ENCODE measurements at regions not wholly inside any gene's neighbourhood (a gene's known extent, or its start where the extent isn't known, plus 50 kb on each side); places are given as distances from the start of the nearest gene placed in this dataset.

DNA sequence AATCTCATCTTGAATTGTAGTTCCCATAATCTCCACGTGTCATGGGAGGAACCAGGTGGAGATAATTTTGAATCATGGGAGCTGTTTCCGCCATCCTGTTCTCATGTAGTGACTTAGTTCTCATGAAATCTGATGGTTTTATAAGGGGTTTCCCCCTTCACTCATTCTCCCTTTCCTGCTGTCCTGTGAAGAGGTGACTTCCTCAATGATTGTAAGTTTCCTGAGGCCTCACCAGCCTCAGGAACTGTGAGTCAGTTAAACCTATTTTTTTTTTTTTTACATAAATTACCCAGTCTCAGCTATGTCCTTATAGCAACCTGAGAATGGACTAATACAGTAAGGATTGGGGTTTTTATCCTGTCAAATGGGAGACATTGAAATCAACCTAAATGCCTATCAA, 328.3 kb downstream of the TBC1D32 start:
- TF ChIP-seq, protein P1, sequence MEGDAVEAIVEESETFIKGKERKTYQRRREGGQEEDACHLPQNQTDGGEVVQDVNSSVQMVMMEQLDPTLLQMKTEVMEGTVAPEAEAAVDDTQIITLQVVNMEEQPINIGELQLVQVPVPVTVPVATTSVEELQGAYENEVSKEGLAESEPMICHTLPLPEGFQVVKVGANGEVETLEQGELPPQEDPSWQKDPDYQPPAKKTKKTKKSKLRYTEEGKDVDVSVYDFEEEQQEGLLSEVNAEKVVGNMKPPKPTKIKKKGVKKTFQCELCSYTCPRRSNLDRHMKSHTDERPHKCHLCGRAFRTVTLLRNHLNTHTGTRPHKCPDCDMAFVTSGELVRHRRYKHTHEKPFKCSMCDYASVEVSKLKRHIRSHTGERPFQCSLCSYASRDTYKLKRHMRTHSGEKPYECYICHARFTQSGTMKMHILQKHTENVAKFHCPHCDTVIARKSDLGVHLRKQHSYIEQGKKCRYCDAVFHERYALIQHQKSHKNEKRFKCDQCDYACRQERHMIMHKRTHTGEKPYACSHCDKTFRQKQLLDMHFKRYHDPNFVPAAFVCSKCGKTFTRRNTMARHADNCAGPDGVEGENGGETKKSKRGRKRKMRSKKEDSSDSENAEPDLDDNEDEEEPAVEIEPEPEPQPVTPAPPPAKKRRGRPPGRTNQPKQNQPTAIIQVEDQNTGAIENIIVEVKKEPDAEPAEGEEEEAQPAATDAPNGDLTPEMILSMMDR (IDR thresholded peaks at IDR 0.05), result no peak
- TF ChIP-seq, protein P2, sequence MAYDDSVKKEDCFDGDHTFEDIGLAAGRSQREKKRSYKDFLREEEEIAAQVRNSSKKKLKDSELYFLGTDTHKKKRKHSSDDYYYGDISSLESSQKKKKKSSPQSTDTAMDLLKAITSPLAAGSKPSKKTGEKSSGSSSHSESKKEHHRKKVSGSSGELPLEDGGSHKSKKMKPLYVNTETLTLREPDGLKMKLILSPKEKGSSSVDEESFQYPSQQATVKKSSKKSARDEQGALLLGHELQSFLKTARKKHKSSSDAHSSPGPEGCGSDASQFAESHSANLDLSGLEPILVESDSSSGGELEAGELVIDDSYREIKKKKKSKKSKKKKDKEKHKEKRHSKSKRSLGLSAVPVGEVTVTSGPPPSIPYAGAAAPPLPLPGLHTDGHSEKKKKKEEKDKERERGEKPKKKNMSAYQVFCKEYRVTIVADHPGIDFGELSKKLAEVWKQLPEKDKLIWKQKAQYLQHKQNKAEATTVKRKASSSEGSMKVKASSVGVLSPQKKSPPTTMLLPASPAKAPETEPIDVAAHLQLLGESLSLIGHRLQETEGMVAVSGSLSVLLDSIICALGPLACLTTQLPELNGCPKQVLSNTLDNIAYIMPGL (CRISPR knock-in tag; IDR thresholded peaks at IDR 0.05), result no peak
- TF ChIP-seq TCF7 (CRISPR knock-in tag; IDR thresholded peaks at IDR 0.05; ENCODE audit: low read depth) (no peak), ELF4 (CRISPR knock-in tag; IDR thresholded peaks at IDR 0.05; ENCODE audit: low read depth) (no peak), ZNF138 (CRISPR knock-in tag; conservative IDR thresholded peaks at IDR 0.05) (no peak), GABPB1 (CRISPR knock-in tag; IDR thresholded peaks at IDR 0.05) (no peak), NR2C2 (CRISPR knock-in tag; IDR thresholded peaks at IDR 0.05) (no peak), ZNF121 (CRISPR knock-in tag; IDR thresholded peaks at IDR 0.05) (no peak)
- TF ChIP-seq, protein P3, sequence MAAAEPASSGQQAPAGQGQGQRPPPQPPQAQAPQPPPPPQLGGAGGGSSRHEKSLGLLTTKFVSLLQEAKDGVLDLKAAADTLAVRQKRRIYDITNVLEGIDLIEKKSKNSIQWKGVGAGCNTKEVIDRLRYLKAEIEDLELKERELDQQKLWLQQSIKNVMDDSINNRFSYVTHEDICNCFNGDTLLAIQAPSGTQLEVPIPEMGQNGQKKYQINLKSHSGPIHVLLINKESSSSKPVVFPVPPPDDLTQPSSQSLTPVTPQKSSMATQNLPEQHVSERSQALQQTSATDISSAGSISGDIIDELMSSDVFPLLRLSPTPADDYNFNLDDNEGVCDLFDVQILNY (CRISPR knock-in tag; IDR thresholded peaks at IDR 0.05), result no peak
- TF ChIP-seq, protein P4, sequence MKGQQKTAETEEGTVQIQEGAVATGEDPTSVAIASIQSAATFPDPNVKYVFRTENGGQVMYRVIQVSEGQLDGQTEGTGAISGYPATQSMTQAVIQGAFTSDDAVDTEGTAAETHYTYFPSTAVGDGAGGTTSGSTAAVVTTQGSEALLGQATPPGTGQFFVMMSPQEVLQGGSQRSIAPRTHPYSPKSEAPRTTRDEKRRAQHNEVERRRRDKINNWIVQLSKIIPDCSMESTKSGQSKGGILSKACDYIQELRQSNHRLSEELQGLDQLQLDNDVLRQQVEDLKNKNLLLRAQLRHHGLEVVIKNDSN (CRISPR knock-in tag; IDR thresholded peaks at IDR 0.05), result no peak
- TF ChIP-seq, protein P5, sequence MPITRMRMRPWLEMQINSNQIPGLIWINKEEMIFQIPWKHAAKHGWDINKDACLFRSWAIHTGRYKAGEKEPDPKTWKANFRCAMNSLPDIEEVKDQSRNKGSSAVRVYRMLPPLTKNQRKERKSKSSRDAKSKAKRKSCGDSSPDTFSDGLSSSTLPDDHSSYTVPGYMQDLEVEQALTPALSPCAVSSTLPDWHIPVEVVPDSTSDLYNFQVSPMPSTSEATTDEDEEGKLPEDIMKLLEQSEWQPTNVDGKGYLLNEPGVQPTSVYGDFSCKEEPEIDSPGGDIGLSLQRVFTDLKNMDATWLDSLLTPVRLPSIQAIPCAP (CRISPR knock-in tag; IDR thresholded peaks at IDR 0.05), result no peak
- TF ChIP-seq, protein P6, sequence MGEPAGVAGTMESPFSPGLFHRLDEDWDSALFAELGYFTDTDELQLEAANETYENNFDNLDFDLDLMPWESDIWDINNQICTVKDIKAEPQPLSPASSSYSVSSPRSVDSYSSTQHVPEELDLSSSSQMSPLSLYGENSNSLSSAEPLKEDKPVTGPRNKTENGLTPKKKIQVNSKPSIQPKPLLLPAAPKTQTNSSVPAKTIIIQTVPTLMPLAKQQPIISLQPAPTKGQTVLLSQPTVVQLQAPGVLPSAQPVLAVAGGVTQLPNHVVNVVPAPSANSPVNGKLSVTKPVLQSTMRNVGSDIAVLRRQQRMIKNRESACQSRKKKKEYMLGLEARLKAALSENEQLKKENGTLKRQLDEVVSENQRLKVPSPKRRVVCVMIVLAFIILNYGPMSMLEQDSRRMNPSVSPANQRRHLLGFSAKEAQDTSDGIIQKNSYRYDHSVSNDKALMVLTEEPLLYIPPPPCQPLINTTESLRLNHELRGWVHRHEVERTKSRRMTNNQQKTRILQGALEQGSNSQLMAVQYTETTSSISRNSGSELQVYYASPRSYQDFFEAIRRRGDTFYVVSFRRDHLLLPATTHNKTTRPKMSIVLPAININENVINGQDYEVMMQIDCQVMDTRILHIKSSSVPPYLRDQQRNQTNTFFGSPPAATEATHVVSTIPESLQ (CRISPR knock-in tag; IDR thresholded peaks at IDR 0.05), result no peak
- TF ChIP-seq, protein P7, sequence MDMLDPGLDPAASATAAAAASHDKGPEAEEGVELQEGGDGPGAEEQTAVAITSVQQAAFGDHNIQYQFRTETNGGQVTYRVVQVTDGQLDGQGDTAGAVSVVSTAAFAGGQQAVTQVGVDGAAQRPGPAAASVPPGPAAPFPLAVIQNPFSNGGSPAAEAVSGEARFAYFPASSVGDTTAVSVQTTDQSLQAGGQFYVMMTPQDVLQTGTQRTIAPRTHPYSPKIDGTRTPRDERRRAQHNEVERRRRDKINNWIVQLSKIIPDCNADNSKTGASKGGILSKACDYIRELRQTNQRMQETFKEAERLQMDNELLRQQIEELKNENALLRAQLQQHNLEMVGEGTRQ (CRISPR knock-in tag; IDR thresholded peaks at IDR 0.05), result no peak
